PC-9 (cell line): ENCODE measurements at regions not wholly inside any gene's neighbourhood (a gene's known extent, or its start where the extent isn't known, plus 50 kb on each side); places are given as distances from the start of the nearest gene placed in this dataset.
A peak's percentile ranks its signal among the peaks of the same experiment; 100 is the strongest.
"Not testable (repeated sequence)": the region's sequence is repeated elsewhere in the genome, so short reads cannot be mapped to it uniquely, and the experiment has no call there.

ENCODE experiments used
- BruUV-seq: library from RNA; stranded (reverse); fragments of 400-500 nt; replicated peaks from 2 replicates; lab custom pipeline; 2021; lab: Mats Ljungman, UMichigan
- CTCF ChIA-PET: fragments of 300-600 bp; sonication (Branson Sonifier 250); formaldehyde crosslinking; loops from one replicate; lab custom pipeline; 2022; ENCODE audit warnings: antibody characterized with exemption; lab: Charles Lee
- POLR2A ChIA-PET: fragments of 300-600 bp; sonication (Branson Sonifier 250); formaldehyde crosslinking; loops from one replicate; lab custom pipeline; 2022; ENCODE audit warnings: antibody characterized with exemption; ENCODE audit not compliant: unreplicated experiment; lab: Charles Lee
- DNase-seq, 2 experiments: peaks; one replicate each; pipeline versions ENCODE4 v3.0.0 to v3.0.0-alpha.2; 2015 to 2022; ENCODE audit warnings: mixed read lengths in 1 of 2
- H2AFZ ChIP-seq: fragments of 200-600 bp; sonication (generic); 2 replicates; pipeline ENCODE4 v1.8.1; 2017; ENCODE audit warnings: antibody characterized with exemption
- H3F3A ChIP-seq: fragments of 200-600 bp; sonication (generic); 2 replicates; pipeline ENCODE4 v1.8.1; 2017; ENCODE audit warnings: antibody characterized with exemption, mild to moderate bottlenecking, low read depth; ENCODE audit not compliant: insufficient read depth
- H3K27ac ChIP-seq: fragments of 200-600 bp; sonication (generic); 2 replicates; pipeline ENCODE4 v1.6.1; 2016; ENCODE audit warnings: mixed run types
- H3K27me3 ChIP-seq: fragments of 200-600 bp; sonication (generic); 2 replicates; pipeline ENCODE4 v1.6.1; 2016; ENCODE audit warnings: low read depth, mixed run types; ENCODE audit not compliant: insufficient read depth
- H3K36me3 ChIP-seq: fragments of 200-600 bp; sonication (generic); 2 replicates; pipeline ENCODE4 v1.6.1; 2016; ENCODE audit warnings: low read depth, mixed run types
- H3K4me1 ChIP-seq: fragments of 200-600 bp; sonication (generic); replicated peaks from 2 replicates; pipeline ENCODE4 v1.6.1; 2016; ENCODE audit warnings: mixed run types; ENCODE audit not compliant: insufficient read depth
- H3K4me2 ChIP-seq: fragments of 200-600 bp; sonication (generic); 2 replicates; pipeline ENCODE4 v1.6.1; 2017; ENCODE audit warnings: mixed run types
- H3K4me3 ChIP-seq: fragments of 200-600 bp; sonication (generic); 2 replicates; pipeline ENCODE4 v1.6.1; 2016; ENCODE audit warnings: mixed run types
- H3K79me2 ChIP-seq: fragments of 200-600 bp; sonication (generic); 2 replicates; pipeline ENCODE4 v1.6.1; 2017; ENCODE audit warnings: low read depth, mixed run types
- H3K9me2 ChIP-seq: fragments of 200-600 bp; sonication (generic); 2 replicates; pipeline ENCODE4 v1.8.1; 2017; ENCODE audit warnings: mild to moderate bottlenecking; ENCODE audit not compliant: insufficient read depth
- H3K9me3 ChIP-seq: fragments of 200-600 bp; sonication (generic); 2 replicates; pipeline ENCODE4 v1.8.1; 2016; ENCODE audit warnings: low read depth; ENCODE audit not compliant: insufficient read depth
- H4K20me1 ChIP-seq: fragments of 200-600 bp; sonication (generic); 2 replicates; pipeline ENCODE4 v1.8.1; 2017; ENCODE audit not compliant: insufficient read depth
- CTCF ChIP-seq: fragments of 200-600 bp; sonication (generic); conservative IDR thresholded peaks from 2 replicates; pipeline ENCODE4 v1.6.1; 2017; ENCODE audit warnings: mixed run types, antibody characterized with exemption, mild to moderate bottlenecking, moderate library complexity
- EZH2 ChIP-seq: fragments of 200-600 bp; sonication (generic); IDR thresholded peaks from 2 replicates; pipeline ENCODE4 v1.8.0; 2017; ENCODE audit warnings: antibody characterized with exemption, low read depth
- intact Hi-C: fragments of 100-400 bp; cut with micrococcal nuclease; formaldehyde crosslinking; loops from one replicate; pipeline ENCODE4 v1.10.0; 2022; ENCODE audit not compliant: unreplicated experiment

- TF ChIP-seq EZH2 (no peak), CTCF (no peak)
- Histone ChIP-seq H3K27me3 (no peaks in the 10 kb centered on the region), H3K9me2 (no peaks in the 10 kb centered on the region), H4K20me1 (no peaks in the 10 kb centered on the region), H3F3A (no peaks in the 10 kb centered on the region), H3K4me3 (no peak overlapping the region), H2AFZ (no peak overlapping the region), H3K27ac (no peak overlapping the region), H3K79me2 (no peaks in the 10 kb centered on the region), H3K9me3 (no peaks in the 10 kb centered on the region), H3K4me2 (no peak overlapping the region), H3K4me1 (no peaks in the 10 kb centered on the region), H3K36me3 (no peaks in the 10 kb centered on the region)
- ChIA-PET CTCF (no interaction called here), POLR2A (no interaction called here)
- no peak for DNase-seq
- BruUV-seq: no TSS peak
- intact Hi-C loops: no loop called here
Measured at GRCh38 chr4:104930298-104930697, 216.4 kb upstream of the TET2 start.

- H3K9me3 ChIP-seq, H3K9me2 ChIP-seq, H3K79me2 ChIP-seq, intact Hi-C loops, BruUV-seq, H2AFZ ChIP-seq, CTCF ChIA-PET, H3K4me1 ChIP-seq, H3K4me3 ChIP-seq, H3K4me2 ChIP-seq, H4K20me1 ChIP-seq, H3F3A ChIP-seq, H3K27ac ChIP-seq, POLR2A ChIA-PET, H3K27me3 ChIP-seq, H3K36me3 ChIP-seq: not testable (repeated sequence)
- 0 out of 2 replicates have a peak, but pooled peaks have one; percentile 21 for TF ChIP-seq CTCF
- DNase-seq: peak in 1 of 2 experiments; percentile 19
Measured at GRCh38 chr4:104930745-104931736, 215.6 kb upstream of the TET2 start.

- no peaks in the 10 kb centered on the region for H3K4me1 ChIP-seq
- H3K27me3 ChIP-seq: no peaks in the 10 kb centered on the region
- H3F3A ChIP-seq: no peaks in the 10 kb centered on the region
- no peak overlapping the region for H3K4me3 ChIP-seq
- H4K20me1 ChIP-seq: no peaks in the 10 kb centered on the region
- H3K4me2 ChIP-seq: no peak overlapping the region
- BruUV-seq: no TSS peak
- no peak overlapping the region for H3K27ac ChIP-seq
- ChIA-PET CTCF (no interaction called here), POLR2A (no interaction called here)
- no peaks in the 10 kb centered on the region for H3K36me3 ChIP-seq
- H2AFZ ChIP-seq: no peak overlapping the region
- no peak for DNase-seq
- TF ChIP-seq CTCF: no peak
- TF ChIP-seq EZH2: no peak
- no peaks in the 10 kb centered on the region for H3K79me2 ChIP-seq
- H3K9me2 ChIP-seq: no peaks in the 10 kb centered on the region
- no peaks in the 10 kb centered on the region for H3K9me3 ChIP-seq
- intact Hi-C loops: no loop called here
Measured at GRCh38 chr4:104938624-104939023, 208.1 kb upstream of the TET2 start.
